Upper lobe of left lung (tissue), 4 donors: ENCODE measurements at regions not wholly inside any gene's neighbourhood (a gene's known extent, or its start where the extent isn't known, plus 50 kb on each side); places are given as distances from the start of the nearest gene placed in this dataset.

ENCODE experiments used
- POLR2A ChIP-seq, 4 donors: fragments of 450-650 bp; IDR thresholded peaks; one replicate each; pipeline ENCODE4 v1.5.1; 2016 to 2017; ENCODE audit warnings: antibody characterized with exemption in 4 of 4, mild to moderate bottlenecking in 2 of 4
- TF ChIP-seq, protein P1 (sequence below), 6 experiments: fragments of 450-650 bp in 4 of 6; fragments of 200-600 bp in 2 of 6; sonication (generic) in 2 of 6; IDR thresholded peaks; one replicate each; pipeline ENCODE4 v1.5.1; 2016 to 2019; ENCODE audit warnings: antibody characterized with exemption in 6 of 6

DNA sequence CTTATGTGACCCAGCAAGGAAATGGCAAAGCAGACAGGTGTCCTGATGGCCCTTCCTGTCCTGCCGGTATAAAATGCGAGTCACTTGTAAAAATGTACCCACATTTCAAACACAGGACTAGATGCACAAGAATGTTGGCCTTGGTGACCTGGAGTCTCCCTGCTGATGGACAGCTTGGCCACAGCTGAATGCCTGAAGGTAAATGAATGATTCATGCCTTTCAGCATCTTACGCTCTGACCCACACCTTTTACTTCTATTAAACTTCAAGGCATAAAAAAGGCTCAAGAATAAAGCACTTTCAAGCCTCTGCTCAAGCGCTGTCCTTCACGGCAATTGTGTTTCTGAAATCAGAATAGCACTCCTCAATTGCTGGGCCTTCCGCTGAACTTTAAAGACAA, 228.0 kb upstream of the SLCO3A1 start:
- TF ChIP-seq POLR2A (IDR thresholded peaks at IDR 0.05) = no peak
- TF ChIP-seq, protein P1, sequence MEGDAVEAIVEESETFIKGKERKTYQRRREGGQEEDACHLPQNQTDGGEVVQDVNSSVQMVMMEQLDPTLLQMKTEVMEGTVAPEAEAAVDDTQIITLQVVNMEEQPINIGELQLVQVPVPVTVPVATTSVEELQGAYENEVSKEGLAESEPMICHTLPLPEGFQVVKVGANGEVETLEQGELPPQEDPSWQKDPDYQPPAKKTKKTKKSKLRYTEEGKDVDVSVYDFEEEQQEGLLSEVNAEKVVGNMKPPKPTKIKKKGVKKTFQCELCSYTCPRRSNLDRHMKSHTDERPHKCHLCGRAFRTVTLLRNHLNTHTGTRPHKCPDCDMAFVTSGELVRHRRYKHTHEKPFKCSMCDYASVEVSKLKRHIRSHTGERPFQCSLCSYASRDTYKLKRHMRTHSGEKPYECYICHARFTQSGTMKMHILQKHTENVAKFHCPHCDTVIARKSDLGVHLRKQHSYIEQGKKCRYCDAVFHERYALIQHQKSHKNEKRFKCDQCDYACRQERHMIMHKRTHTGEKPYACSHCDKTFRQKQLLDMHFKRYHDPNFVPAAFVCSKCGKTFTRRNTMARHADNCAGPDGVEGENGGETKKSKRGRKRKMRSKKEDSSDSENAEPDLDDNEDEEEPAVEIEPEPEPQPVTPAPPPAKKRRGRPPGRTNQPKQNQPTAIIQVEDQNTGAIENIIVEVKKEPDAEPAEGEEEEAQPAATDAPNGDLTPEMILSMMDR (IDR thresholded peaks at IDR 0.05) = no peak
